ENCODE measurements at regions not wholly inside any gene's neighbourhood (a gene's known extent, or its start where the extent isn't known, plus 50 kb on each side); places are given as distances from the start of the nearest gene placed in this dataset.
"Not testable (repeated sequence)": the region's sequence is repeated elsewhere in the genome, so short reads cannot be mapped to it uniquely, and the experiment has no call there.

GRCh38 chr12:46567667-46568066 is 195.1 kb upstream of the SLC38A2 start:
- DNase-seq = no peak

GRCh38 chr12:46562625-46563225 is 190.2 kb upstream of the SLC38A2 start:
- no peak for DNase-seq

- not testable (repeated sequence) for DNase-seq
Observed at GRCh38 chr12:46561769-46562624, 189.4 kb upstream of the SLC38A2 start.

DNA sequence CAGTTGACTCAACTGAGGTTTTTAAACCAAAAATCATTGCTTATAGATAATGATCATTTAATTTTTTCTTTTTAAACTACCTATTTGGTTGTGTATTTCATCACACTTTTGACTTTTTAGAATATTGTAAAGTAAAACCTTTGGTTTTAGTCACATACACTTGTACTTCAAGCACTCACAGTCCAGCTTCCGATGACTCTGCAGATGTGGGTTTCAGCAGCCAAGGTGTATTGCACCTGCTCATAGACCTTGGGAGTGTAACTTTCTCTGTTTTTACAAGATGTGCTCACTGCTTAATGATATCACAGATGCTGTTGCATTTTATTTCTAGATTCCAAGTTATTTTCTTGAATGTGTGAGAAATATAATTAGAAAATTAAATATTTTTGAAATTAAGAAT is 188.3 kb upstream of the SLC38A2 start:
- no peak for DNase-seq

DNA sequence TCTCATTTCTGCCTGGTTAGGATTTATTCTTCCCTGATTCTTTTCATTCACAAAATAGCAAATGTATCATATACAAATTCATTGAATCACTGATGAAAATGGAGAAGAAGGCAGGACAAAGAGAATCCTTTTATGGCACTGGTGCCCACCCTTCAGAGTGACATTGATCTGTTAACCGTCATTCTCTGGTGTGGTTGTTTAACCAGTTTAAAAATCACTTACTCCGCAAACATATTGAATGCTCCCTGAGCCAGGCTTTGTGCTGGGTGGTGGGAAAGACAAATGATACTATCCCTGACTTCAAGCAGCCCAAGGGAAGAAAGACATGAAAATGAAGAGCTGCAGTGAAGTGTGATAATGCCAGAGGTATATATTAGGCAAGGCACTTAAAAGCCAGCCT is 187.5 kb upstream of the SLC38A2 start:
- no peak for DNase-seq

DNA sequence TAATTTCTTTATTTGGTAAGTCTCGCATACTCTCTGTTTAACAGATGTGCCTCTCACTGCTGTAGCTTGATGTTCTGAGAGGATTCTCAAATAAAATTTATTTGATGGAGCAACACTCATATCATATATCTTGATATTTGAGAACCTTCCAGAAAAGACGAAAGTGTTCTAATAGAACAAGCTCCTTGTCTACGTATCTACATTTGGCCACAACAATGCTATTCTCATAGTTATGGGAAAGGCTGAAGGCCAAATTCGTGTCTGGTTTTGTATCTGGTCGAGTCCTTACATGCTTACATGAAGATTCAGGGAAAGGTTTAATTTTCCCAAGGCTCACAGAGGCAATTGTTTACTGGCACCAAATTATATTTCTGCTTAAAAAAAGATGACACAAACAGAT is 186.7 kb upstream of the SLC38A2 start:
- DNase-seq = no peak

- DNase-seq = no peak
Observed at GRCh38 chr12:46558677-46559076, 186.1 kb upstream of the SLC38A2 start.

- no peak for DNase-seq
Observed at GRCh38 chr12:46557539-46558373, 185.2 kb upstream of the SLC38A2 start.

DNA sequence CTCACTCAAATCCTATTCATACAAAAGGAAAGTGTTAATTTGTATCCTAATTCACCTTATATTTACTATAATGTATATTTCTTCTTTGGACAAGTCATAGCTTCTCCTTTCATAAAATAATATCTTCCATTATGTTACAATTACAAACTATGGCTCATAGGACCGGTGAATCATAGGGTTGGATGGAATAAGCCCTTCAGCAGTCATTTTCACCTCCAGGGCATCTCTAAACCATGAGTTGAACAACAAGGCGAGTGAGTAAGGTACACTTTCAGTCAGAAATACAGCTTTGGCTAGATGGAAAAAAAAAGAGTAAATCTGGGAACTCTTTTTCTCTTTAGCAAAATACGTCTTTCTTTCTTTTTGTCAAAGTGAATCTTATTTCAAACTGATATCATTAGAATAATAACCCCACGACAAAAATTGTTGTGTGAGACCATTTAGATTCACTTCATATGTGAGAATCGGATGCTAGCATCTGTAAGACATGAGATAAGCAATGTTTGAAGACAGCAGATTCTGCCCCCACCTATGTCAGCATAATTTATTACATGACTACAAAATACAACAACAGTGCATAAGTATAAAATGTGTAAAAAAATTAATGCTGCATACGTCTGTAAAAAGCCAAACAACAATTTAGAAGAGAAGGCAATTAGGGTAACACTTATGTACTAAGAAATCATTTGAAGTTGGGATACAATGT is 184.4 kb upstream of the SLC38A2 start:
- DNase-seq = no peak

- DNase-seq = no peak
Observed at GRCh38 chr12:46556105-46556559, 183.6 kb upstream of the SLC38A2 start.

DNA sequence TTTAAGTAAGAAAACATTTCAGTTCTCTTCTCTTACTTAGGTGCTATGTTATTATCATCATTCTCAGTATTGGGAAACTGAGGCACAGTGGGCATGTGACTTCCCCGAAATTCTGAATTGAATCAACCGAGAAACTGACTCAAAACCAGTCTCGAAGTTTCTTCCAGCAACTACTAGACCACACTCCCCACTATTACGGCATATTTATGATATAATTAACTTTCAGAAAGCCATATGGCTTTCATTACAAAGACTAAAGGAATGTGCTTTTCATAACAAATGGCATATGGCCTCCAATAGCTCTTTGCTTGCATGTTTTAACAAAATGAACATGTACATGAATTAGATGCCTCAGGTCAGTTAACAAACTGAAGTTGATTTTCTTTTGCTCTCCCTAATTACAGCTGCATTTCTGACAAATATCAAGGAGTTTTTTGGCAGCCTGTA is 182.9 kb upstream of the SLC38A2 start:
- no peak for DNase-seq

DNA sequence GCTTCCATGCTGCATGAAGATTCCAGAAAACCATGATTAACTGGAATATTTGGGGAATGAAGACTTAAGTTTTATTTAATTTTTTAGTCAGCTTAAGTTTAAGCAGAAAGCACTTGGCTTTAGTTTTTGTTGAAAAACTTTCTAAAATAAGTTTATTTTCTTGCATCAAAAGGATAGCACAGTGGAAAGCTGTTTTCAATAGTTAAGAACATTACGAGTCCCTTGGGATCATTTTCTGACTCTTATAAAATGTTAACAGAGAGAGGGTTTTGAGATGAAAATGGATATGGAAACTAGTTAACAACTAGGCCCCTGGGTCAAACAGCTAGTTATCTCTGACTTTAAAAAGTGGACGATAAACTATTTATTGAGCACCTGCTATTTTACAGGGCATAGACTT is 181.9 kb upstream of the SLC38A2 start:
- no peak for DNase-seq

- DNase-seq = no peak
Observed at GRCh38 chr12:46553911-46554310, 181.3 kb upstream of the SLC38A2 start.

DNA sequence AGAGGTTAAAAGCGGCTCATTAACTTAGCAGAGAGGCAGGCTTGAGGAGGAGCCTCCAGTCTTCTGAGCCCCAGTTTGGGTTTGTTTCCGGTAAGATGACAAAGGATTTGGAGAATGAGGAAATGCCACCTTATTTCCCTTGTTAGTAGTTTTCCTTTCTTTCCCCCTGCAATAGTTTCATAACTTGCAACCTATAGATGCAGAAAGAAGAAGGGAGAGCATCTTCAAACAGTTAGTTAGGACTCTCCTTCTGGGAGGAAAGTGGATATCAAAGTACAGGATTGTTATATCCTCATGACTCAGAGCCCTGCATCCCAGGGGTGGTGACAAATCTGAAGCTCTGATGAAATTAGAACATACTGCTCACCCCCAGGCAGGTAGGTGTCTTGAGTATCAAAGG is 180.7 kb upstream of the SLC38A2 start:
- DNase-seq = no peak

GRCh38 chr12:46550266-46550879 is 177.8 kb upstream of the SLC38A2 start:
- no peak for DNase-seq

DNA sequence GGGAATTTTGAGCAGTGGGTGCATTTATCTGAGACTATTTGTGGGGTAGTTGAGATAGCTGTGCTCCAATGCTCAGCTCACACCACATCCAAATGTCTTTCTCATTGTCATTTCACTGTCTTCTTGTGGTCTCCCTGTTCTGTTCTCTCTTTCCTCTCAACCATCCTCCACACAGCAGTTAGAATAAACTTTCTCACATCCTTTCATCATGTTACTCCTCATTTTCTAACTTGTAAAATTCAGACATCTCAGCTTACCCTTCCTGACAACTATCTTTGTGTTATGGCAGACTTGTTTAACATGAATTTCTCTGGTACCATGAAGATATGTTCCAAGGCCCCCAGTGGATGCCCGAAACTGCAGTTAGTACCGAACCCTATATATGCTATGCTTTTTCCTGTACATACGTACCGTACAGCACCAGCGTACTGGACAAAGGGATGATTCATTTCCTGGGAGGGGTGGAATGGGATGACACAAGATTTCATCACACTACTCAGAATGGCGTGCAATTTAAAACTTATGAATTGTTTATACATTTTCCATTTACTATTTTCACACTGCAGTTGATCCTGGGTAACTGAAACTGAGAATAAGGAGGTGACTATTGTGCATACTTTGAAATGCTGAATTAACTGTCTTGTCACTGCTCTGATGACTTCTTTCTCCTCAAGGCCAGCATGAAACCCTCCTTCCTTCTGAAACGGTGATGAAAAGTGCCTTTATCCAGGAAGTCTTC is 177.1 kb upstream of the SLC38A2 start:
- no peak for DNase-seq

GRCh38 chr12:46548605-46549071 is 176.1 kb upstream of the SLC38A2 start:
- DNase-seq = no peak

DNA sequence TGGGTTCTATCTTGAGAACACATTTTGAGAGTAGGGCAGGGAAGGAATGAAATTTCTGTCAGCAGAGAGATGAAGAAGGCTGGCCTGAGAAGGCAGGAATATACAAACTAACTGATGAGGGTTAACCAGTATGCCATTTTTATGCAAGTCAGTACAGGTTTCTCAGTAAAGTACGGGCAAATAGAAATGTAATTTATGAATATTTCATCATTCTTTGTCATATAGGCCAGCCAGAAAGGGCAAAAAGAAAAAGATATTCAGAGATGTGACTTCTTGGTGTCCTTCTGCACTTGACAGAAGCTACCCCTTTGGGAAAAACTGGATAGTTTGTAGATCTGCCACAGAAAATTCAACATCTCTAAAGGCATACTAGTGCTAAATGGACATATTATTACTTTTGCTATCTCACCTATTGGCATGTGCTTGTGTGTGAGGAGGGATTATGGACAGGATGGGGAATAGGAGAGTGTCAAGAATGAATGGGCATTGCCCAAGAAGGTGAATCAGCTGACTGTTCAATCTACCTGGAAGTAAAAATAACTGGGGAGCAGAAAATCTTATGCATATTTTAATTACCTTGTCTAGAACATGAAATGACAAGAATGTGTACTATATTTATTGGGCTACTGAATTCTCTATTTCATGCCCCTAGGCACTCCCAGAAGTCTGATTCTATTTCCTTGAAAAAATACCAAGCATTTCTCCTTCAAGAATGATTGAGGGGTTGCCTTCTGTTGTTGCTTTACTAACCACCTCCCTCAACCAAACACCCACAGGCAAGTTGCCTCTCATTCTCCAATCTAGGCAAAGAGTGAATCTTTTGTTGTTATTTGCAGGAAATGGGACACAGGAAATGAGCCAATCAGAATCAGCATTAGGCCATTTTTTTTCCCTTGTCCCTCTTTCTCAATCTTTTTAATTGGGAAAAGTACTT is 175.1 kb upstream of the SLC38A2 start:
- DNase-seq = no peak

DNA sequence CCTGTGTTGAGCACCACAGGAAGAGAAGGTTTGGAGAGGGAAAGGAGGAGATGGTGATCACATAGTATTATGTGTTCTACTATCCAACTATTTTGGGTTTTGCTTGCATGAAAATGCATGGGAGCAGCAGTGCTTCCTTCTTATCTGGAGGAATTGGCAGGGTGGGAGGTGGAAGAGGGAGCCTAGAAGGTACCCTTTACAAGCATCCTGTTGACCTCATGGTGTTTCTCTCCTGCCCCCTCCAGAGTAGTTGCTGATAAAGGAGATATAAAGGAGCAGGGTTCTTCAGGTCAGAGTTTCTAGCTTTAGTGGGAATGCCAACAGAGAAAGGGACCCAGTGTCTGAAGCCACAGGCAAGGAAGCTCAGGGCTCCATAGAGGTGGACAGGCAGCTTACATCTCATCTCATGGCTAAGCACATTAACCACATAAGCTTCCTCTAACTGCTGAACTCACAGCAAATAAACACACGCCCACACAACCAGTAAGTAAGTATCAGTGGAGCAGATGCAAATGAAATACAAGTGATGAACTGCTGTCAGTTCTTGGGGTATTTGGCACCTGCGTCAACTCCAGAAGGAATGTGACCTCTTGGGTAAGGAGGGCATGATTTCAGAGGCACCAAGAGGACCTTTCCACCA is 174.2 kb upstream of the SLC38A2 start:
- DNase-seq = no peak

DNA sequence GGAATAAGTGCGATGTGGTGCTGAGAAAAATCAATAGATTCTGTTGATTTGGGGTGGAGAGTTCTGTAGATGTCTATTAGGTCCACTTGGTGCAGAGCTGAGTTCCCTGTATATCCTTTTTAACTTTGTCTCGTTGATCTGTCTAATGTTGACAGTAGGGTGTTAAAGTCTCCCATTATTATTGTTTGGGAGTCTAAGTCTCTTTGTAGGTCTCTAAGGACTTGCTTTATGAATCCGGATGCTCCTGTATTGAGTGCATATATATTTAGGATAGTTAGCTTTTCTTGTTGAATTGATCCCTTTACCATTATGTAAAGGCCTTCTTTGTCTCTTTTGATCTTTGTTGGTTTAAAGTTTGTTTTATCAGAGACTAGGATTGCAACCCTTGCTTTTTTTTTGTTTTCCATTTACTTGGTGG is 170.8 kb upstream of the SLC38A2 start:
- not testable (repeated sequence) for DNase-seq

Data from activated CD4-positive, CD25-positive, alpha-beta regulatory T cell (primary cell).